ENCODE measurements at regions not wholly inside any gene's neighbourhood (a gene's known extent, or its start where the extent isn't known, plus 50 kb on each side); places are given as distances from the start of the nearest gene placed in this dataset.

- 93 to 97% methylated on average over 1 of the region's 1 CpG for WGBS, 2 donors
- TF ChIP-seq CTCF (IDR thresholded peaks at IDR 0.05) (no peak), POLR2A (IDR thresholded peaks at IDR 0.05) (no peak)
- no peak for DNase-seq (ENCODE audit: low spot score in 2 of 2)
Measured at GRCh38 chr7:55305135-55305534, 60.0 kb upstream of the LANCL2 start.

GRCh38 chr7:55306331-55306730 lies 58.8 kb upstream of the LANCL2 start:
- no peak for DNase-seq (ENCODE audit: low spot score in 2 of 2)
- no peak for TF ChIP-seq CTCF (IDR thresholded peaks at IDR 0.05)
- TF ChIP-seq POLR2A (IDR thresholded peaks at IDR 0.05): no peak
- WGBS, 2 donors: 33 to 44% methylated on average over 3 of the region's 3 CpGs
- H3K4me3 ChIP-seq (ENCODE audit: low read depth, poor library complexity, severe bottlenecking): no peak overlapping the region
- intact Hi-C loops (cut with DNase I; ENCODE audit: low total_unique reads): no loop called here

More at GRCh38 chr7:55305135-55305534, 60.0 kb upstream of the LANCL2 start:
- intact Hi-C loops (cut with DNase I; ENCODE audit: low total_unique reads): no loop called here
- H3K4me3 ChIP-seq (ENCODE audit: low read depth, poor library complexity, severe bottlenecking): no peak overlapping the region

GRCh38 chr7:55307123-55307916 lies 57.8 kb upstream of the LANCL2 start:
- H3K4me3 ChIP-seq (ENCODE audit: low read depth, poor library complexity, severe bottlenecking): no peak overlapping the region
- WGBS, 2 donors: 84 to 94% methylated on average over 4 of the region's 4 CpGs
- no peak for TF ChIP-seq POLR2A (IDR thresholded peaks at IDR 0.05)
- TF ChIP-seq CTCF (IDR thresholded peaks at IDR 0.05): no peak
- no peak for DNase-seq (ENCODE audit: low spot score in 2 of 2)
- intact Hi-C loops (cut with DNase I; ENCODE audit: low total_unique reads): no loop called here

GRCh38 chr7:55308186-55308929 lies 56.8 kb upstream of the LANCL2 start:
- DNase-seq (ENCODE audit: low spot score in 2 of 2): no peak
- H3K4me3 ChIP-seq (ENCODE audit: low read depth, poor library complexity, severe bottlenecking): no peak overlapping the region
- intact Hi-C loops (cut with DNase I; ENCODE audit: low total_unique reads): no loop called here
- 82 to 89% methylated on average over 3 of the region's 3 CpGs for WGBS, 2 donors
- no peak for TF ChIP-seq CTCF (IDR thresholded peaks at IDR 0.05)
- no peak for TF ChIP-seq POLR2A (IDR thresholded peaks at IDR 0.05)

- WGBS, 2 donors: 83 to 89% methylated on average over 17 of the region's 17 CpGs
- TF ChIP-seq CTCF (IDR thresholded peaks at IDR 0.05) (no peak), POLR2A (IDR thresholded peaks at IDR 0.05) (no peak)
- intact Hi-C loops (cut with DNase I; ENCODE audit: low total_unique reads): no loop called here
- no peak overlapping the region for H3K4me3 ChIP-seq (ENCODE audit: low read depth, poor library complexity, severe bottlenecking)
- no peak for DNase-seq (ENCODE audit: low spot score in 2 of 2)
Measured at GRCh38 chr7:55309040-55309991, 55.8 kb upstream of the LANCL2 start.
